K562 (cell line): ENCODE measurements at regions not wholly inside any gene's neighbourhood (a gene's known extent, or its start where the extent isn't known, plus 50 kb on each side); places are given as distances from the start of the nearest gene placed in this dataset.

Source experiments
- ATAC-seq: fragments of 200-7000 bp; cut with Tn5 transposase; 3 replicates; pipeline ENCODE4 v1.9.1; 2020; ENCODE audit warnings: moderate library complexity
- BruUV-seq: library from RNA; stranded (reverse); fragments of 400-500 nt; replicated peaks from 2 replicates; lab custom pipeline; 2021; lab: Mats Ljungman, UMichigan
- CTCF ChIA-PET: fragments of 300-600 bp; formaldehyde crosslinking; extraction: SDS; loops from one replicate; lab custom pipeline; 2021; ENCODE audit warnings: low intra/inter-chr PET ratio; lab: Yijun Ruan, JAX
- POLR2A ChIA-PET: fragments of 300-600, 350-650 bp; sonication (Branson Sonifier 250); formaldehyde crosslinking; extraction: SDS; loops from one replicate; lab custom pipeline; 2021; ENCODE audit warnings: antibody characterized with exemption, inconsistent platforms; lab: Yijun Ruan, JAX
- DNase-seq, 4 experiments: peaks; one replicate each; pipeline versions ENCODE4 v3.0.0 to v3.0.0-alpha.2; 2011 to 2018; ENCODE audit warnings: low spot score in 3 of 4, mixed read lengths in 3 of 4; ENCODE audit errors: extremely low read depth in 1 of 4
- FAIRE-seq: peaks from 2 replicates; lab custom pipeline; 2011; peaks lifted over from hg19 to GRCh38; lab: Jason Lieb, UNC
- H2AFZ ChIP-seq: 2 replicates; pipeline ENCODE4 v1.6.0; 2011; ENCODE audit warnings: low read depth, low read length, control low read depth, inconsistent platforms
- H3K27ac ChIP-seq: fragments of 200-600 bp; 3 replicates; pipeline ENCODE4 v1.8.0; 2011; ENCODE audit warnings: low read depth, mild to moderate bottlenecking, control low read depth, inconsistent platforms, low read length, moderate library complexity, mixed read lengths; ENCODE audit errors: extremely low read depth
- H3K27me3 ChIP-seq, 2 experiments: fragments of 300-600 bp in 1 of 2; 2 replicates in 1 of 2; 3 replicates in 1 of 2; pipeline versions ENCODE4 v1.6.0 to v1.8.0; 2011; ENCODE audit warnings: inconsistent platforms in 2 of 2, low read length in 2 of 2, mild to moderate bottlenecking in 1 of 2, mixed read lengths in 1 of 2, moderate library complexity in 1 of 2; ENCODE audit not compliant: control insufficient read depth in 2 of 2, insufficient read depth in 2 of 2
- H3K36me3 ChIP-seq: fragments of 300-600 bp; 3 replicates; pipeline ENCODE4 v1.8.0; 2011; ENCODE audit warnings: mild to moderate bottlenecking, low read length, inconsistent platforms; ENCODE audit not compliant: control insufficient read depth, insufficient read depth
- H3K4me1 ChIP-seq, 2 experiments: fragments of 200-600 bp in 1 of 2; replicated peaks in 1 of 2; 2 replicates in 1 of 2; 3 replicates in 1 of 2; pipeline versions ENCODE4 v1.5.1 to v1.8.0; 2011; ENCODE audit warnings: inconsistent platforms in 2 of 2, low read length in 2 of 2, mild to moderate bottlenecking in 1 of 2, mixed read lengths in 1 of 2, moderate library complexity in 1 of 2; ENCODE audit not compliant: control insufficient read depth in 2 of 2, insufficient read depth in 2 of 2
- H3K4me2 ChIP-seq: 2 replicates; pipeline ENCODE4 v1.6.1; 2011; ENCODE audit warnings: low read length, control low read depth, inconsistent platforms, mixed read lengths; ENCODE audit not compliant: insufficient read depth
- H3K4me3 ChIP-seq: fragments of 200-600 bp; sonication (generic), shearing (Covaris generic); 2 replicates; pipeline ENCODE4 v1.5.1; 2016; ENCODE audit warnings: control low read depth, inconsistent platforms
- H3K79me2 ChIP-seq: fragments of 200-600 bp; 3 replicates; pipeline ENCODE4 v1.8.0; 2011; ENCODE audit warnings: low read length, inconsistent platforms; ENCODE audit not compliant: control insufficient read depth, insufficient read depth
- H3K9ac ChIP-seq, 2 experiments: 2 replicates each; pipeline versions ENCODE4 v1.6.0 to v1.6.1; 2011; ENCODE audit warnings: low read depth in 2 of 2, low read length in 2 of 2, control low read depth in 1 of 2, inconsistent platforms in 1 of 2, mild to moderate bottlenecking in 1 of 2, mixed read lengths in 1 of 2; ENCODE audit not compliant: insufficient read depth in 1 of 2
- H3K9me1 ChIP-seq: one replicate; pipeline ENCODE4 v1.6.0; 2011; ENCODE audit warnings: inconsistent platforms, mild to moderate bottlenecking, low read length, moderate library complexity; ENCODE audit not compliant: control insufficient read depth, insufficient read depth
- H3K9me3 ChIP-seq: replicated peaks from 2 replicates; pipeline ENCODE4 v1.5.1; 2011; ENCODE audit warnings: low read depth, low read length, inconsistent platforms; ENCODE audit not compliant: control insufficient read depth, insufficient read depth
- H4K20me1 ChIP-seq: replicated peaks from 2 replicates; pipeline ENCODE4 v1.6.1; 2011; ENCODE audit warnings: low read length, inconsistent platforms, mixed read lengths; ENCODE audit not compliant: control insufficient read depth, insufficient read depth
- CBX3 ChIP-seq, 2 experiments: IDR thresholded peaks; 1 replicate in 1 of 2; 2 replicates in 1 of 2; pipeline ENCODE4 v1.6.1; 2012; ENCODE audit warnings: inconsistent platforms in 2 of 2, low read length in 2 of 2, borderline replicate concordance in 1 of 2, control low read depth in 1 of 2
- NFIX ChIP-seq: fragments of 250-450 bp; sonication (Bioruptor Pico); IDR thresholded peaks from 2 replicates; pipeline ENCODE4 v1.4.0; 2020; ENCODE audit warnings: low read depth, mild to moderate bottlenecking, moderate library complexity
- RFX1 ChIP-seq: fragments of 450-650 bp; IDR thresholded peaks from 2 replicates; pipeline ENCODE4 v1.6.1; 2016; ENCODE audit warnings: mild to moderate bottlenecking, moderate library complexity
- SREBF2 ChIP-seq: sonication (generic); formaldehyde crosslinking; IDR thresholded peaks from 2 replicates; pipeline ENCODE4 v1.4.0; 2020; ENCODE audit warnings: mild to moderate bottlenecking, missing genetic modification reagents
- ZNF445 ChIP-seq: fragments of 250-450 bp; sonication (Bioruptor Pico); IDR thresholded peaks from 2 replicates; pipeline ENCODE4 v1.4.0; 2020; ENCODE audit warnings: low read depth, mild to moderate bottlenecking, moderate library complexity
- WGBS: fragments of 100-300 bp; shearing (Covaris generic); methylation state at CpG from one replicate; pipeline ENCODE4 v1.1.6; 2016; ENCODE audit warnings: low coverage, mixed read lengths; ENCODE audit not compliant: insufficient coverage; ENCODE audit errors: missing lambda C conversion rate; 5-methylcytosine and 5-hydroxymethylcytosine counted together
- in situ Hi-C: fragments of 300-500 bp; cut with MboI; formaldehyde crosslinking; loops from 4 replicates; pipeline ENCODE4 v1.15.0; 2018; ENCODE audit warnings: inconsistent platforms, mixed read lengths
- intact Hi-C: fragments of 100-400 bp; cut with micrococcal nuclease; formaldehyde crosslinking; loops from 2 replicates; pipeline ENCODE4 v1.14.2; 2022
- TF ChIP-seq, protein P1 (sequence below): fragments of 250-450 bp; sonication (Bioruptor Pico); IDR thresholded peaks from 2 replicates; pipeline ENCODE4 v1.5.0; 2021

GRCh38 chr2:126774290-126774689, 118.3 kb downstream of the GYPC start:
- no peaks in the 10 kb centered on the region for H3K9me3 ChIP-seq
- no peaks in the 10 kb centered on the region for H3K9me1 ChIP-seq
- H3K4me3 ChIP-seq = no peak overlapping the region
- no peak for ATAC-seq
- ChIA-PET CTCF (no interaction called here), POLR2A (no interaction called here)
- H3K36me3 ChIP-seq = no peaks in the 10 kb centered on the region
- FAIRE-seq = no peak
- H2AFZ ChIP-seq = no peak overlapping the region
- peaks cover 4 to 23% of the 10 kb centered on the region in 2 experiments; a peak in 4 of 5 replicates for H3K4me1 ChIP-seq
- H3K79me2 ChIP-seq = no peaks in the 10 kb centered on the region
- no peak overlapping the region for H3K4me2 ChIP-seq
- no peak overlapping the region for H3K9ac ChIP-seq
- intact Hi-C loops = no loop called here
- H4K20me1 ChIP-seq = peaks cover 4% of the 10 kb centered on the region
- WGBS = 2% methylated on average over 6 of the region's 6 CpGs
- no peak for DNase-seq
- no TSS peak for BruUV-seq
- in situ Hi-C loops = no loop called here
- peaks cover 2 to 38% of the 10 kb centered on the region in 2 experiments; a peak in 3 of 5 replicates for H3K27me3 ChIP-seq
- TF ChIP-seq ZNF445 (CRISPR knock-in tag) (no peak), SREBF2 (CRISPR knock-in tag) (no peak), CBX3 (IDR thresholded peaks at IDR 0.05; ENCODE audit: borderline replicate concordance in 1 of 2, low read length in 2 of 2) (no peak), RFX1 (no peak), NFIX (CRISPR knock-in tag) (no peak)
- TF ChIP-seq, protein P1, sequence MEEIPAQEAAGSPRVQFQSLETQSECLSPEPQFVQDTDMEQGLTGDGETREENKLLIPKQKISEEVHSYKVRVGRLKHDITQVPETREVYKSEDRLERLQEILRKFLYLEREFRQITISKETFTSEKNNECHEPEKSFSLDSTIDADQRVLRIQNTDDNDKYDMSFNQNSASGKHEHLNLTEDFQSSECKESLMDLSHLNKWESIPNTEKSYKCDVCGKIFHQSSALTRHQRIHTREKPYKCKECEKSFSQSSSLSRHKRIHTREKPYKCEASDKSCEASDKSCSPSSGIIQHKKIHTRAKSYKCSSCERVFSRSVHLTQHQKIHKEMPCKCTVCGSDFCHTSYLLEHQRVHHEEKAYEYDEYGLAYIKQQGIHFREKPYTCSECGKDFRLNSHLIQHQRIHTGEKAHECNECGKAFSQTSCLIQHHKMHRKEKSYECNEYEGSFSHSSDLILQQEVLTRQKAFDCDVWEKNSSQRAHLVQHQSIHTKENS (CRISPR knock-in tag) = no peak
- TF ChIP-seq, all 486 proteins: peak for 0
- no peak overlapping the region for H3K27ac ChIP-seq
